Right lung (tissue), 2 donors: ENCODE measurements at regions not wholly inside any gene's neighbourhood (a gene's known extent, or its start where the extent isn't known, plus 50 kb on each side); places are given as distances from the start of the nearest gene placed in this dataset.
A peak's percentile ranks its signal among the peaks of the same experiment; 100 is the strongest.

ENCODE experiments used
- DNase-seq, 2 donors: peaks; one replicate each; pipeline ENCODE4 v3.0.0-alpha.2; 2013

- no peak for DNase-seq
Observed at GRCh38 chr1:4571263-4571662, 83.1 kb upstream of the AJAP1 start.

GRCh38 chr1:4573526-4573925, 80.9 kb upstream of the AJAP1 start:
- no peak for DNase-seq

GRCh38 chr1:4581807-4582206, 72.6 kb upstream of the AJAP1 start:
- DNase-seq = no peak

- no peak for DNase-seq
Observed at GRCh38 chr1:4584449-4584848, 70.0 kb upstream of the AJAP1 start.

GRCh38 chr1:4585216-4585615, 69.2 kb upstream of the AJAP1 start:
- DNase-seq = no peak

GRCh38 chr1:4585705-4586104, 68.7 kb upstream of the AJAP1 start:
- no peak for DNase-seq

- DNase-seq = no peak
Observed at GRCh38 chr1:4586611-4587160, 67.7 kb upstream of the AJAP1 start.

- no peak for DNase-seq
Observed at GRCh38 chr1:4587721-4588120, 66.7 kb upstream of the AJAP1 start.

- DNase-seq = peak in 1 of 2 donors; percentile 6
Observed at GRCh38 chr1:4590756-4591155, 63.7 kb upstream of the AJAP1 start.

- no peak for DNase-seq
Observed at GRCh38 chr1:4591926-4592325, 62.5 kb upstream of the AJAP1 start.

- DNase-seq = no peak
Observed at GRCh38 chr1:4593106-4593505, 61.3 kb upstream of the AJAP1 start.

GRCh38 chr1:4594286-4594991, 60.0 kb upstream of the AJAP1 start:
- no peak for DNase-seq

GRCh38 chr1:4595341-4596225, 58.8 kb upstream of the AJAP1 start:
- DNase-seq = no peak

- no peak for DNase-seq
Observed at GRCh38 chr1:4596486-4596885, 57.9 kb upstream of the AJAP1 start.

GRCh38 chr1:4597020-4597419, 57.4 kb upstream of the AJAP1 start:
- no peak for DNase-seq

- DNase-seq = no peak
Observed at GRCh38 chr1:4598561-4598960, 55.8 kb upstream of the AJAP1 start.

- DNase-seq = no peak
Observed at GRCh38 chr1:4599521-4599920, 54.9 kb upstream of the AJAP1 start.

- no peak for DNase-seq
Observed at GRCh38 chr1:4599951-4600481, 54.4 kb upstream of the AJAP1 start.

- DNase-seq = no peak
Observed at GRCh38 chr1:4600615-4601460, 53.6 kb upstream of the AJAP1 start.

- DNase-seq = no peak
Observed at GRCh38 chr1:4601941-4602340, 52.5 kb upstream of the AJAP1 start.

GRCh38 chr1:4602462-4603294, 51.7 kb upstream of the AJAP1 start:
- DNase-seq = no peak
